NT2/D1 (cell line): ENCODE measurements at regions not wholly inside any gene's neighbourhood (a gene's known extent, or its start where the extent isn't known, plus 50 kb on each side); places are given as distances from the start of the nearest gene placed in this dataset.

Experiments used
- YY1 ChIP-seq: IDR thresholded peaks from 2 replicates; pipeline ENCODE4 v1.6.1; 2011; ENCODE audit not compliant: insufficient read length, insufficient read depth
- ZNF274 ChIP-seq: IDR thresholded peaks from 2 replicates; pipeline ENCODE4 v1.6.1; 2011; ENCODE audit warnings: mild to moderate bottlenecking, low read depth, low read length

DNA sequence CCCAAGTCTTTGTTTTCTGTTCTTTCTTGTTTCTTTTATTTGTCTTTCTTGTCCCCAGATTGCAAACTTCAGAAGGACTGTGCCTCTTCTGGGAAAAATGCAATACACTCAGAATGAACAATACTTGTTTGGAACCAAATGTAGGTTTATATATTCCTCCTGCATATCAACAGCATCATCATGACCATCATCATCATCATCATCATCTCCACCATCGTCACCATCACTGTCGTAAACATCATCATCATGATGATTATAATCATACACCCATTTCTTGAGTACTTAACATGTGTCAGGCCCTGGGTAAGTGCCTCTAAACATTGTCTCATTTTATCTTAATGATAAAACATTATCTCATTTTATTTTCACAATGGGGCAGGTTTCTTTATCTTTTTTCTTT, 476.8 kb downstream of the CCSER2 start:
- TF ChIP-seq YY1 (no peak), ZNF274 (no peak)
